ENCODE measurements at regions not wholly inside any gene's neighbourhood (a gene's known extent, or its start where the extent isn't known, plus 50 kb on each side); places are given as distances from the start of the nearest gene placed in this dataset.

- Histone ChIP-seq H3K9me3 (no peaks in the 10 kb centered on the region), H3K36me3 (ENCODE audit: control insufficient read depth, insufficient read depth, low read length) (no peaks in the 10 kb centered on the region), H3K4me1 (no peaks in the 10 kb centered on the region), H3K27me3 (replicated peaks; ENCODE audit: control insufficient read depth, insufficient read depth, low read length) (no peaks in the 10 kb centered on the region), H3K4me3 (ENCODE audit: low read depth, low read length) (no peak overlapping the region)
- intact Hi-C loops (cut with micrococcal nuclease; ENCODE audit: unreplicated experiment): no loop called here
- Mint-ChIP-seq H3K27me3 (ENCODE audit: insufficient read depth, unreplicated experiment) (no peaks in the 10 kb centered on the region), H3K27ac (ENCODE audit: unreplicated experiment) (no peak overlapping the region), H3K4me3 (ENCODE audit: unreplicated experiment) (no peak overlapping the region), H3K9me3 (ENCODE audit: unreplicated experiment) (no peaks in the 10 kb centered on the region), H3K36me3 (ENCODE audit: insufficient read depth, unreplicated experiment) (no peaks in the 10 kb centered on the region), H3K4me1 (ENCODE audit: low read depth, unreplicated experiment) (no peaks in the 10 kb centered on the region)
- no TSS peak for BruUV-seq (replicated peaks)
- ChIA-PET CTCF (no interaction called here), POLR2A (no interaction called here)
- no peak for TF ChIP-seq CTCF (IDR thresholded peaks at IDR 0.05; ENCODE audit: insufficient read depth in 1 of 2, low read depth in 1 of 2, low read length in 1 of 2, severe bottlenecking in 1 of 2, unreplicated experiment in 1 of 2)
- no peak for DNase-seq
These were observed 841.5 kb downstream of the KCNT2 start for GRCh38 chr1:195766709-195767108.

- no peaks in the 10 kb centered on the region for H3K36me3 Mint-ChIP-seq (ENCODE audit: insufficient read depth, unreplicated experiment)
- intact Hi-C loops (cut with micrococcal nuclease; ENCODE audit: unreplicated experiment): no loop called here
- BruUV-seq (replicated peaks): no TSS peak
- H3K27ac Mint-ChIP-seq (ENCODE audit: unreplicated experiment): no peak overlapping the region
- H3K27me3 Mint-ChIP-seq (ENCODE audit: insufficient read depth, unreplicated experiment): no peaks in the 10 kb centered on the region
- Histone ChIP-seq H3K27me3 (replicated peaks; ENCODE audit: control insufficient read depth, insufficient read depth, low read length) (no peaks in the 10 kb centered on the region), H3K9me3 (no peaks in the 10 kb centered on the region), H3K4me1 (no peaks in the 10 kb centered on the region), H3K4me3 (ENCODE audit: low read depth, low read length) (no peak overlapping the region), H3K36me3 (ENCODE audit: control insufficient read depth, insufficient read depth, low read length) (no peaks in the 10 kb centered on the region)
- TF ChIP-seq CTCF (IDR thresholded peaks at IDR 0.05; ENCODE audit: insufficient read depth in 1 of 2, low read depth in 1 of 2, low read length in 1 of 2, severe bottlenecking in 1 of 2, unreplicated experiment in 1 of 2): no peak
- no peak overlapping the region for H3K4me3 Mint-ChIP-seq (ENCODE audit: unreplicated experiment)
- no peaks in the 10 kb centered on the region for H3K4me1 Mint-ChIP-seq (ENCODE audit: low read depth, unreplicated experiment)
- DNase-seq: no peak
- POLR2A ChIA-PET: no interaction called here
- H3K9me3 Mint-ChIP-seq (ENCODE audit: unreplicated experiment): no peaks in the 10 kb centered on the region
- CTCF ChIA-PET: no interaction called here
These were observed 843.1 kb downstream of the KCNT2 start for GRCh38 chr1:195765099-195765498.

- H3K27ac Mint-ChIP-seq (ENCODE audit: unreplicated experiment): no peak overlapping the region
These were observed 844.3 kb downstream of the KCNT2 start for GRCh38 chr1:195763907-195764374.

More at GRCh38 chr1:195763907-195764374, 844.3 kb downstream of the KCNT2 start:
- no peaks in the 10 kb centered on the region for H3K27me3 Mint-ChIP-seq (ENCODE audit: insufficient read depth, unreplicated experiment)
- no TSS peak for BruUV-seq (replicated peaks)
- H3K4me3 ChIP-seq (ENCODE audit: low read depth, low read length): no peak overlapping the region
- ChIA-PET POLR2A (no interaction called here), CTCF (no interaction called here)
- H3K36me3 ChIP-seq (ENCODE audit: control insufficient read depth, insufficient read depth, low read length): no peaks in the 10 kb centered on the region
- H3K36me3 Mint-ChIP-seq (ENCODE audit: insufficient read depth, unreplicated experiment): no peaks in the 10 kb centered on the region
- no peak for TF ChIP-seq CTCF (IDR thresholded peaks at IDR 0.05; ENCODE audit: insufficient read depth in 1 of 2, low read depth in 1 of 2, low read length in 1 of 2, severe bottlenecking in 1 of 2, unreplicated experiment in 1 of 2)
- no peaks in the 10 kb centered on the region for H3K4me1 Mint-ChIP-seq (ENCODE audit: low read depth, unreplicated experiment)
- no peaks in the 10 kb centered on the region for H3K4me1 ChIP-seq
- peak overlapping the region; percentile 60 for H3K4me3 Mint-ChIP-seq (ENCODE audit: unreplicated experiment)
- no peaks in the 10 kb centered on the region for H3K9me3 ChIP-seq
- no peaks in the 10 kb centered on the region for H3K27me3 ChIP-seq (replicated peaks; ENCODE audit: control insufficient read depth, insufficient read depth, low read length)
- DNase-seq: peak; percentile 2 to 35
- no peaks in the 10 kb centered on the region for H3K9me3 Mint-ChIP-seq (ENCODE audit: unreplicated experiment)
- intact Hi-C loops (cut with micrococcal nuclease; ENCODE audit: unreplicated experiment): no loop called here
